Vagina (tissue), 2 donors: ENCODE measurements at regions not wholly inside any gene's neighbourhood (a gene's known extent, or its start where the extent isn't known, plus 50 kb on each side); places are given as distances from the start of the nearest gene placed in this dataset.

Experiments
- CTCF ChIP-seq, 3 experiments: fragments of 450-650 bp in 2 of 3; fragments of 200-600 bp in 1 of 3; sonication (generic) in 1 of 3; IDR thresholded peaks; one replicate each; pipeline ENCODE4 v1.5.1; 2017 to 2019; ENCODE audit warnings: antibody characterized with exemption in 3 of 3, mild to moderate bottlenecking in 2 of 3, moderate library complexity in 2 of 3
- POLR2A ChIP-seq, 2 donors: fragments of 450-650 bp; IDR thresholded peaks; one replicate each; pipeline ENCODE4 v1.6.1; 2017; ENCODE audit warnings: antibody characterized with exemption in 2 of 2, mild to moderate bottlenecking in 2 of 2, moderate library complexity in 2 of 2

- TF ChIP-seq CTCF (IDR thresholded peaks at IDR 0.05) (no peak), POLR2A (IDR thresholded peaks at IDR 0.05) (no peak)
Observed at GRCh38 chr7:41313171-41313570, 389.7 kb downstream of the INHBA start.
